Ishikawa (cell line): ENCODE measurements at regions not wholly inside any gene's neighbourhood (a gene's known extent, or its start where the extent isn't known, plus 50 kb on each side); places are given as distances from the start of the nearest gene placed in this dataset.

Experiments used
- CEBPB ChIP-seq: IDR thresholded peaks from 2 replicates; pipeline ENCODE4 v1.6.1; 2012
- EGR1 ChIP-seq: IDR thresholded peaks from 2 replicates; pipeline ENCODE4 v1.6.1; 2012
- EP300 ChIP-seq: IDR thresholded peaks from 2 replicates; pipeline ENCODE4 v1.6.1; 2012; ENCODE audit warnings: borderline replicate concordance
- MAX ChIP-seq: IDR thresholded peaks from 2 replicates; pipeline ENCODE4 v1.6.1; 2012
- TAF1 ChIP-seq: IDR thresholded peaks from 2 replicates; pipeline ENCODE4 v1.6.1; 2012; ENCODE audit warnings: low read depth, mild to moderate bottlenecking
- YY1 ChIP-seq: IDR thresholded peaks from 2 replicates; pipeline ENCODE4 v1.6.1; 2012; ENCODE audit warnings: low read depth
- TF ChIP-seq, protein P1 (sequence below): IDR thresholded peaks from 2 replicates; pipeline ENCODE4 v1.6.1; 2012; ENCODE audit warnings: low read depth, mild to moderate bottlenecking
- TF ChIP-seq, protein P2 (sequence below): IDR thresholded peaks from 2 replicates; pipeline ENCODE4 v1.6.1; 2012

DNA sequence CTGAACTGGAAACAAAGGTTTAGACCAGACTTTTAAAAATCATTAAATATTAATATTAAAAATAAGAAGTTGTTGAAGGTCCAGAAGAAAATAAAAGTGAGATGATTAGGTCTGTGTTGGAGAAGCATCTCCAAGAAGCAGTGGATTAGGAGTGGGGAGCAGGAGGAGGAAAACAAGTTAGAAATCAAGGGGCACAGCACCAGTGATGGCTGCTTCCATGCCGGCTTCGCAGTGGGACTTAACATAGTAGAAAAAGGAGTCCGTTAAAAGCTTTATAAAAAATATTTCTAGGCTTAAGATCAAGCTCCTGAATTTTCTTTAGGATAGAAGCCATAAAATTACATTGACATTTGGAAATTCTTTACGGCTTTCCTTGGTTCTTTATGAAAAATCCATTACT lies 95.8 kb downstream of the CDC14C start:
- TF ChIP-seq, protein P1, sequence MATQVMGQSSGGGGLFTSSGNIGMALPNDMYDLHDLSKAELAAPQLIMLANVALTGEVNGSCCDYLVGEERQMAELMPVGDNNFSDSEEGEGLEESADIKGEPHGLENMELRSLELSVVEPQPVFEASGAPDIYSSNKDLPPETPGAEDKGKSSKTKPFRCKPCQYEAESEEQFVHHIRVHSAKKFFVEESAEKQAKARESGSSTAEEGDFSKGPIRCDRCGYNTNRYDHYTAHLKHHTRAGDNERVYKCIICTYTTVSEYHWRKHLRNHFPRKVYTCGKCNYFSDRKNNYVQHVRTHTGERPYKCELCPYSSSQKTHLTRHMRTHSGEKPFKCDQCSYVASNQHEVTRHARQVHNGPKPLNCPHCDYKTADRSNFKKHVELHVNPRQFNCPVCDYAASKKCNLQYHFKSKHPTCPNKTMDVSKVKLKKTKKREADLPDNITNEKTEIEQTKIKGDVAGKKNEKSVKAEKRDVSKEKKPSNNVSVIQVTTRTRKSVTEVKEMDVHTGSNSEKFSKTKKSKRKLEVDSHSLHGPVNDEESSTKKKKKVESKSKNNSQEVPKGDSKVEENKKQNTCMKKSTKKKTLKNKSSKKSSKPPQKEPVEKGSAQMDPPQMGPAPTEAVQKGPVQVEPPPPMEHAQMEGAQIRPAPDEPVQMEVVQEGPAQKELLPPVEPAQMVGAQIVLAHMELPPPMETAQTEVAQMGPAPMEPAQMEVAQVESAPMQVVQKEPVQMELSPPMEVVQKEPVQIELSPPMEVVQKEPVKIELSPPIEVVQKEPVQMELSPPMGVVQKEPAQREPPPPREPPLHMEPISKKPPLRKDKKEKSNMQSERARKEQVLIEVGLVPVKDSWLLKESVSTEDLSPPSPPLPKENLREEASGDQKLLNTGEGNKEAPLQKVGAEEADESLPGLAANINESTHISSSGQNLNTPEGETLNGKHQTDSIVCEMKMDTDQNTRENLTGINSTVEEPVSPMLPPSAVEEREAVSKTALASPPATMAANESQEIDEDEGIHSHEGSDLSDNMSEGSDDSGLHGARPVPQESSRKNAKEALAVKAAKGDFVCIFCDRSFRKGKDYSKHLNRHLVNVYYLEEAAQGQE = no peak
- TF ChIP-seq MAX (no peak), EGR1 (no peak), EP300 (no peak), TAF1 (no peak), CEBPB (no peak), YY1 (no peak)
- TF ChIP-seq, protein P2, sequence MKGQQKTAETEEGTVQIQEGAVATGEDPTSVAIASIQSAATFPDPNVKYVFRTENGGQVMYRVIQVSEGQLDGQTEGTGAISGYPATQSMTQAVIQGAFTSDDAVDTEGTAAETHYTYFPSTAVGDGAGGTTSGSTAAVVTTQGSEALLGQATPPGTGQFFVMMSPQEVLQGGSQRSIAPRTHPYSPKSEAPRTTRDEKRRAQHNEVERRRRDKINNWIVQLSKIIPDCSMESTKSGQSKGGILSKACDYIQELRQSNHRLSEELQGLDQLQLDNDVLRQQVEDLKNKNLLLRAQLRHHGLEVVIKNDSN = no peak
